MM.1S (cell line): ENCODE measurements at regions not wholly inside any gene's neighbourhood (a gene's known extent, or its start where the extent isn't known, plus 50 kb on each side); places are given as distances from the start of the nearest gene placed in this dataset.

ENCODE experiments used
- DNase-seq: peaks from one replicate; pipeline ENCODE4 v3.0.0-alpha.2; 2015
- H2AFZ ChIP-seq: fragments of 300-600 bp; sonication (generic); 2 replicates; pipeline ENCODE4 v1.6.0; 2016; ENCODE audit warnings: antibody characterized with exemption, low read length
- H3F3A ChIP-seq: fragments of 300-600 bp; sonication (generic); 2 replicates; pipeline ENCODE4 v1.6.1; 2016; ENCODE audit warnings: mild to moderate bottlenecking, antibody characterized with exemption, low read length, moderate library complexity, mixed read lengths; ENCODE audit not compliant: insufficient read depth
- H3K27ac ChIP-seq: fragments of 300-600 bp; sonication (generic); 2 replicates; pipeline ENCODE4 v1.5.1; 2016; ENCODE audit warnings: mild to moderate bottlenecking, low read length
- H3K27me3 ChIP-seq: fragments of 300-600 bp; sonication (generic); replicated peaks from 2 replicates; pipeline ENCODE4 v1.6.0; 2016; ENCODE audit warnings: low read length; ENCODE audit not compliant: insufficient read depth
- H3K36me3 ChIP-seq: fragments of 300-600 bp; sonication (generic); replicated peaks from 2 replicates; pipeline ENCODE4 v1.6.1; 2016; ENCODE audit warnings: mild to moderate bottlenecking, low read length, mixed read lengths; ENCODE audit not compliant: insufficient read depth
- H3K4me1 ChIP-seq: fragments of 300-600 bp; sonication (generic); 2 replicates; pipeline ENCODE4 v1.6.1; 2016; ENCODE audit warnings: low read length, mixed read lengths
- H3K4me2 ChIP-seq: fragments of 300-600 bp; sonication (generic); 2 replicates; pipeline ENCODE4 v1.6.0; 2016; ENCODE audit warnings: low read depth, low read length
- H3K4me3 ChIP-seq: fragments of 300-600 bp; sonication (generic); 2 replicates; pipeline ENCODE4 v1.5.1; 2016; ENCODE audit warnings: low read length, mixed read lengths
- H3K79me2 ChIP-seq: fragments of 300-600 bp; sonication (generic); 2 replicates; pipeline ENCODE4 v1.6.1; 2016; ENCODE audit warnings: mixed run types, low read length, mixed read lengths
- H3K9ac ChIP-seq: fragments of 300-600 bp; sonication (generic); 2 replicates; pipeline ENCODE4 v1.6.1; 2016; ENCODE audit warnings: low read length, mixed read lengths
- H3K9me2 ChIP-seq: fragments of 300-600 bp; sonication (generic); replicated peaks from 2 replicates; pipeline ENCODE4 v1.6.1; 2016; ENCODE audit warnings: mild to moderate bottlenecking, low read length, mixed read lengths; ENCODE audit not compliant: insufficient read depth
- H3K9me3 ChIP-seq: fragments of 300-600 bp; sonication (generic); replicated peaks from 2 replicates; pipeline ENCODE4 v1.6.1; 2016; ENCODE audit warnings: mild to moderate bottlenecking, low read length, mixed read lengths; ENCODE audit not compliant: insufficient read depth
- H4K20me1 ChIP-seq: fragments of 300-600 bp; sonication (generic); 2 replicates; pipeline ENCODE4 v1.6.1; 2016; ENCODE audit warnings: mild to moderate bottlenecking, low read length, moderate library complexity, mixed read lengths; ENCODE audit not compliant: insufficient read depth
- CTCF ChIP-seq: fragments of 300-600 bp; sonication (generic); IDR thresholded peaks from 2 replicates; pipeline ENCODE4 v1.5.1; 2016; ENCODE audit warnings: antibody characterized with exemption, low read length, mixed read lengths
- EZH2 ChIP-seq: fragments of 300-600 bp; sonication (generic); optimal IDR thresholded peaks from 2 replicates; pipeline ENCODE3; 2017; ENCODE audit warnings: low read depth, mild to moderate bottlenecking, antibody characterized with exemption, low read length, mixed read lengths
- EZH2phosphoT487 ChIP-seq: fragments of 300-600 bp; sonication (generic); IDR thresholded peaks from 2 replicates; pipeline ENCODE4 v1.6.1; 2018; ENCODE audit warnings: antibody characterized with exemption, low read length

- H4K20me1 ChIP-seq: no peaks in the 10 kb centered on the region
- no peaks in the 10 kb centered on the region for H3K36me3 ChIP-seq
- H3K9me2 ChIP-seq: no peaks in the 10 kb centered on the region
- H3K27me3 ChIP-seq: no peaks in the 10 kb centered on the region
- no peaks in the 10 kb centered on the region for H3K79me2 ChIP-seq
- no peak overlapping the region for H2AFZ ChIP-seq
- DNase-seq: no peak
- H3K4me1 ChIP-seq: no peaks in the 10 kb centered on the region
- no peaks in the 10 kb centered on the region for H3F3A ChIP-seq
- no peak for TF ChIP-seq EZH2
- TF ChIP-seq CTCF: no peak
- TF ChIP-seq EZH2phosphoT487: no peak
- H3K4me3 ChIP-seq: no peak overlapping the region
- H3K9me3 ChIP-seq: no peaks in the 10 kb centered on the region
- H3K27ac ChIP-seq: no peak overlapping the region
- no peak overlapping the region for H3K9ac ChIP-seq
- H3K4me2 ChIP-seq: no peak overlapping the region
Observed at GRCh38 chr1:55708781-55709180, 493.6 kb upstream of the USP24 start.

GRCh38 chr1:55707846-55708245 is 492.7 kb upstream of the USP24 start:
- no peak for TF ChIP-seq CTCF
- no peak for TF ChIP-seq EZH2phosphoT487
- no peak for TF ChIP-seq EZH2
- no peak for DNase-seq
- H3K4me3 ChIP-seq: no peak overlapping the region
- H4K20me1 ChIP-seq: no peaks in the 10 kb centered on the region
- H3K9ac ChIP-seq: no peak overlapping the region
- no peak overlapping the region for H3K27ac ChIP-seq
- H3K36me3 ChIP-seq: no peaks in the 10 kb centered on the region
- H2AFZ ChIP-seq: no peak overlapping the region
- H3K9me3 ChIP-seq: no peaks in the 10 kb centered on the region
- no peaks in the 10 kb centered on the region for H3K9me2 ChIP-seq
- no peaks in the 10 kb centered on the region for H3F3A ChIP-seq
- no peaks in the 10 kb centered on the region for H3K4me1 ChIP-seq
- no peaks in the 10 kb centered on the region for H3K79me2 ChIP-seq
- no peaks in the 10 kb centered on the region for H3K27me3 ChIP-seq
- no peak overlapping the region for H3K4me2 ChIP-seq

GRCh38 chr1:55707196-55707595 is 492.0 kb upstream of the USP24 start:
- H3K4me3 ChIP-seq: no peak overlapping the region
- no peaks in the 10 kb centered on the region for H4K20me1 ChIP-seq
- no peak overlapping the region for H2AFZ ChIP-seq
- H3K27ac ChIP-seq: no peak overlapping the region
- no peaks in the 10 kb centered on the region for H3K36me3 ChIP-seq
- TF ChIP-seq CTCF: no peak
- TF ChIP-seq EZH2: no peak
- TF ChIP-seq EZH2phosphoT487: no peak
- H3K4me2 ChIP-seq: no peak overlapping the region
- no peaks in the 10 kb centered on the region for H3K9me2 ChIP-seq
- no peaks in the 10 kb centered on the region for H3F3A ChIP-seq
- no peaks in the 10 kb centered on the region for H3K9me3 ChIP-seq
- no peaks in the 10 kb centered on the region for H3K4me1 ChIP-seq
- no peaks in the 10 kb centered on the region for H3K79me2 ChIP-seq
- H3K9ac ChIP-seq: no peak overlapping the region
- DNase-seq: no peak
- no peaks in the 10 kb centered on the region for H3K27me3 ChIP-seq

- H3K27ac ChIP-seq: no peak overlapping the region
Observed at GRCh38 chr1:55706397-55706796, 491.2 kb upstream of the USP24 start.

More at GRCh38 chr1:55706397-55706796, 491.2 kb upstream of the USP24 start:
- Histone ChIP-seq H3K4me3 (no peak overlapping the region), H3F3A (no peaks in the 10 kb centered on the region), H3K27me3 (no peaks in the 10 kb centered on the region), H3K4me2 (no peak overlapping the region), H3K4me1 (no peaks in the 10 kb centered on the region), H4K20me1 (no peaks in the 10 kb centered on the region), H3K9me2 (no peaks in the 10 kb centered on the region), H2AFZ (no peak overlapping the region), H3K36me3 (no peaks in the 10 kb centered on the region), H3K9ac (no peak overlapping the region), H3K9me3 (no peaks in the 10 kb centered on the region), H3K79me2 (no peaks in the 10 kb centered on the region)
- DNase-seq: no peak
- no peak for TF ChIP-seq CTCF
